Stimulated activated naive CD8-positive, alpha-beta T cell treated with anti-CD3 and anti-CD28 coated beads, Interleukin-15, Interleukin-2, amounts not matched to agents 100 U/mL and 50 U/mL, for 24 hours (primary cell): ENCODE measurements at regions not wholly inside any gene's neighbourhood (a gene's known extent, or its start where the extent isn't known, plus 50 kb on each side); places are given as distances from the start of the nearest gene placed in this dataset.
"Not testable (repeated sequence)": the region's sequence is repeated elsewhere in the genome, so short reads cannot be mapped to it uniquely, and the experiment has no call there.

Experiments
- ATAC-seq: fragments of 150-1000 bp; cut with Tn5 transposase; one replicate; pipeline ENCODE4 v1.10.0; 2021
- DNase-seq: peaks from one replicate; pipeline ENCODE4 v3.0.0; 2021

DNA sequence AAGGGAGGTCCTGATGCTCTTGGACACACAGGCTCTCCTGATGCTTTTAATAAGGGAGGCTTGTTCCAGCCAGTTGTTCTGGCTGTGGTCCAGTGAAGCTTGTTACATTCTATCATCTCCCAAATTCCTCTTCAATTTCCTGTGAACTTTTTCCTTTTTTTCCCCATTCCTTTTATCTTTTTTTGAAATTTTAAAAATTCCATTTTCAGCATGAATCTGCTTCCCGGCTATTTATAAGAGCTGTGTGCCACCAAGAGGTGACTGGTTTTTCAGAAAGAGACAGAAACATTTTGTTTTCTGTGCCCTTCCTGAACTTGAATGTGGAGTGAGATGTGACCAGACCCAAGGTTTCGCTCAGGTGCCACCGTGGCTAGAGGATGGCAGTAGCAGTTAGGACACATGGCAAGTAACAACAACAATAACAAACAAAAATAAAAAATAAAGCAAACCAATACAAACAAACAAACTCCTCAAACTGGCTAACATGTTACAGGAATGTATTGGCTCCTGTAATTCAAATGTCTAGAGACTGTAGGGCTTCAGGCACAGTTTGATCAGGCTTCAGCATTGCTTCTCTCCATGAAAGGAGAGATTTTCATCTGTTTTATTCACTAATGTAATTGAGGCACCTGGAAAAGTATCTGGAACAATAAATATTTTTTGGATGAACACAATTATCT is 121.1 kb downstream of the BOD1 start:
- no peak for DNase-seq
- ATAC-seq, result no peak

DNA sequence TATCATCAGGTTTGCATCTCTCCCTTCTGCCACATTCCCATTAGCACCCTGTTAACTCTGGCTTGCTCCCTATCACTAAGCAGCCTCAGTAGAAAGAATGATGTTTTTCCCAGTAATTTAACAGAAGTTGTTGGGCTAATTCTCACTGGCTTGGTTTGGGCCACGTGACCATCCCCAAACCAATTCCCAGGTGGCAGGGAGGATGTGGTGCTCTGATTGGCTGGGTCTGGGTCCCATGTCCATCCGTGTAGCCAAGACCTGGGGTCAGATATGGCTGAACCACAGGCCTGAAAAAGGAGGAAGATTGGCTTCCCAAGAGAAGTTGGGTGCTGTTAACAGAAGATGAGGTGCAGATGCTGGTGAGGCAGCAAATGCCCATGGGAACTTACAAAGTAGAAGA is 122.0 kb downstream of the BOD1 start:
- ATAC-seq (no peak), DNase-seq (no peak)

- ATAC-seq (no peak), DNase-seq (no peak)
These were observed 122.6 kb downstream of the BOD1 start for GRCh38 chr5:173493846-173494245.

DNA sequence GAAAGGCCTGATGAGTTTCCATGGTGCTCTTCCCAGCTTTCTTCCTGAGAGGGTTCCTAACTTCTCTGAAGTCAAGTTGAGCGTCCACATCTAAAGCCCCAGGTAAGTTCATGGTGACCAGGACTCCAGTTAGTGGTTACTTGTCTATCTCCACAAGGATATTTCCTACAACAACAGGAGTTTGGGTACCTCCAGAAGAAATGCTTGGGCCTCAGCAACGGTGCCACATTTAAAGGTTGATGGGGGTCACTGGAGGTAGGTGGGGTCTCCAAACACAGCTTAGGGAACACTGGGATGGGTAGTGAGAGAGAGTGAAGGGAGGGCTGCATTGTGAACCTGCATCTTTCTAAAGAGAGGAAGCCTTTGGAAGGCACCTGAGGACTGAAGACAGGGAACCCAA is 123.4 kb downstream of the BOD1 start:
- no peak for DNase-seq
- no peak for ATAC-seq

DNA sequence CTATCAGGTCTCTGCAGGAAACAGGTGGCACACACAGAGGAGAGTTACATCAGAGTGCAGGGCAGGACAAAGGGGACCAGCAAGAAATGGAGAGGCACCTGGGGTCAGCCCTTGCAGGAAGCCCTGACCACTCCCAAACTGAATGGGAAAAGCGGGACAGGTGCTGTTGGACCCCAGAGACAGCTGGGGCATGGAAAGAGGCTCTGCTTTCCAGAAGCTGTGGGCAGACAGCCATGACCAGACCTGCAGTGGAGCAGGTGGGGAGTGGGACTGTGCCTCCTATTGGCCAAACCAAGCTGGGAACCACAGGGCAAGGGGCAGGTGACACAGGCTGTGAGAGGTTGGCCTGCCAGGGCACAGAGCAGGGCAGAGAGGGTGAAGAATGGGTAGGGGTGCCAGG is 125.8 kb downstream of the BOD1 start:
- DNase-seq (no peak), ATAC-seq (no peak)

GRCh38 chr5:173488144-173488543 is 128.3 kb downstream of the BOD1 start:
- DNase-seq (no peak), ATAC-seq (no peak)

GRCh38 chr5:173487300-173487699 is 129.2 kb downstream of the BOD1 start:
- ATAC-seq, result no peak
- no peak for DNase-seq

DNA sequence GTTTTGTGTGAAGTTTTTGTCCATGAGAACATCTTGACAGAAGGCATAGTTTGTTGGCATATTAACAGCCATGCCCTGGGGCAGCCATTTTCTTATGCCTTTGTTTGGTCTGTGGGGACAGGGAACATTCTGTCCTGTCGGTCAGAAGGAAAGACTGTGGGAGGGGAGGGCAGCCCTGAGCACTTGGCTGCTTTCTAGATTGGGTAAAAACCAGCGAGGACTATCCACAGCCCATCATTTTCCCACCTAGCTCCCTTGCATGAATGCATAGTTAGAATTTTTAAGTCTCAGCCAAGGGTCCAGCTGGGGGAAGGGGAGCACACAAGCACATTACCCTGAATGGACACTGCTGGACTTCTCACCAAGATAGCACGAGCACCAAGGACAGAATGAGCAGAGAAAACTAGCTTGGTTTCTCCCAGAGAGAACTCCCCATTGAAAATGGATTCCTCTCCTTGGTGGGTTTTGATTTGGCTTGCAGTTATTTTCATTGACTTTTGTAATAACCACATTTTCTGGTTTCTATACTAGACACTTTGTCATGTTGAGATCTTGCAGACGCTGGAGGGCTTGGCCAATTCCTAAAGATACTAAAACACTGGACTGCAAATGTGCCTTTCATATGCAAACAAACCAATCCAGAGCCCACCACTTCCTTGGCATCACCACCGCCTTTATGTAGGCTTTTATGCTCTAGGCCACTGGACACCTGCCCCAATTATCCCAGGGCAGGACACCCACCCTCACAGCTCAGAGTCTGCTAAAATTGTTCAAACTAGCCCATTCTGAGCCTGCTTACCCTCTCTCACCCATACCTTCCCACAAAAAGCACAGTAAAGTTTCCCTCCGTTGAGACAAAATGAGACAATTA is 129.9 kb downstream of the BOD1 start:
- DNase-seq (no peak), ATAC-seq (no peak)

DNA sequence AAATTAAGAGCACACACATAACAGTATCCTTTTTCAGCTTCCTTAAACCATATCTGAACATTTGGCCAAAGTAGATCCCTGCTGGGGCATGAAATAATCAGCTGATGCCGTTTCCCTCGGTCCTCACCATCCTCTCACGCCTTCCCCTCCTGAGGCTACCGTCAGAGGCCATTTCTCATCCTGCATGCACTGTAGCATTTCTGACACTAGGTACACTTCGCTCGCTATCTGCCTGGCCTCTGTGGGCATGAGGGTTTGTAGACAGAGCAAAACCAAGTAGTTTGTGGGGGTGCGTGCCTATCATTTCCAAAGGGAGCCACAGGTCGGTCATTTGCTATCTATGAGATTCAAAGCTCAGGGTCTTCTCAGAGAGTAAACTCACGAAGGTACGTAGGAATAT is 131.9 kb downstream of the BOD1 start:
- ATAC-seq (no peak), DNase-seq (no peak)

DNA sequence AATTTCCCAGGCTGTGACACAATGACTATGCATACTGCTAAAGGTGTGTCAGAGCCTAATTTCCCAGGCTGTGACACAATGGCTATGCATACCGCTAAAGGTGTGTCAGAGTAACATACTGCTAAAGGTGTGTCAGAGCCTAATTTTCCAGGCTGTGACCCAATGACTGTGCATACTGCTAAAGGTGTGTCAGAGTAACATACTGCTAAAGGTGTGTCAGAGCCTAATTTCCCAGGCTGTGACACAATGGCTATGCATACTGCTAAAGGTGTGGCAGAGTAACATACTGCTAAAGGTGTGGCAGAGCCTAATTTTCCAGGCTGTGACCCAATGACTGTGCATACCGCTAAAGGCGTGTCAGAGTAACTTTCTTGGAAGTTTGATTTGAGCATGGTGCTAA is 132.9 kb downstream of the BOD1 start:
- DNase-seq, ATAC-seq: not testable (repeated sequence)

DNA sequence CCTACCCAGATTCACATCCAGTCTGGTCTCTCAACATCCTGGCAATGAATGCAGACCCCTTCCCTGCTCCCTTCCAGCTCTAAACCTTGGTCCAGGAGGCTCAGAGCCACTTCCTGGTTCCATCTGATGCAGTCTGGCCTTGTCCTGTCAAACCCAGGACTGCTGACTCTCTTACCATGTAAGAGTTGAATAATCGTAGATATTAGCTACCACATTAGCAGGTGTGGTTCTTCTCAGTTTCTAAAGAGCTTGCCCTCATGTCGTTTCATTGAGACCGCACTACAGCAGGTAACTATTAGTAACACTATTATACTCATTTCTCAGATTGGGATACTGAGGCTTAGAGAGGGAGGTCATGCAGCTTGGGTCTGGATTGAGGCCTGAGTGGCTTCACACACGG is 133.3 kb downstream of the BOD1 start:
- ATAC-seq (no peak), DNase-seq (no peak)

GRCh38 chr5:173481821-173482220 is 134.6 kb downstream of the BOD1 start:
- ATAC-seq (no peak), DNase-seq (no peak)

- ATAC-seq (no peak), DNase-seq (no peak)
These were observed 135.6 kb downstream of the BOD1 start for GRCh38 chr5:173480896-173481295.

- no peak for ATAC-seq
These were observed 136.7 kb downstream of the BOD1 start for GRCh38 chr5:173479711-173480110.

DNA sequence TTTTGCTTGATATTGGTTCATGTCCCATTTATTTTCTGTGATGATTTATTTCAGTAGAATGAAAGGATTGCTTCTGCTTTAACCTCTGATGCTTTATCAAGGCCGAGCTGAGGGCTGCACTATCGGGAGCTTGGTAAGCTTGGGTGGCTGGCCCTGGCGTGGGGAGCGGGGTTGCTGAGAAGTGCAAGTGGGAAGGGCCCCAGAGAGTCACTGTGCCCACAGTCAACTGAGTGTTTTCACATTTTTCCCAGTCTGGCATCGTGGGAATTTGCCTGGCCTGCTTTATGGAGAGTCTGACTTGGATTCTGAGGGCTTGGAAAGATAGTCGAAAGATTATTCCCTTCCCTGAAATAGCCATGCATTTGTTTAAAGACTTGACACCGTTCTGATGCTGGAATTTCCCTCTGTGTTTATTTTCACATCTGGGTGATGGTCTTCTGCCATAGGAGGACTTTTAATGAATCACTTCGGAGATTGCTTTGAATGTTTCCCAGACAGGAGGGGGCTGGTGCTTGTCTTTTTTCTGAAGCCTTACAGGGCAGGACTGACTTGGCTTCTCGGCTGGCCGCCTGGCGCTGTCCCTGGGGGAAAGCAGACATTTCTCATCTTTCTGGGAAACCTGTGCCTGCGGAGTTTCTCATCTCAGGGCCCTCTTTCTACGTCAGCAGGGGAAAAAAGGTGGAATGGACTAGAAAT is 139.0 kb downstream of the BOD1 start:
- ATAC-seq (no peak), DNase-seq (no peak)

More at GRCh38 chr5:173479711-173480110, 136.7 kb downstream of the BOD1 start:
- no peak for DNase-seq

- peak; percentile 19 for ATAC-seq
- no peak for DNase-seq
These were observed 140.7 kb downstream of the BOD1 start for GRCh38 chr5:173475780-173476179.

GRCh38 chr5:173474881-173475287 is 141.6 kb downstream of the BOD1 start:
- no peak for DNase-seq
- ATAC-seq, result no peak

GRCh38 chr5:173473288-173473687 is 143.2 kb downstream of the BOD1 start:
- ATAC-seq, result no peak
- DNase-seq, result no peak

DNA sequence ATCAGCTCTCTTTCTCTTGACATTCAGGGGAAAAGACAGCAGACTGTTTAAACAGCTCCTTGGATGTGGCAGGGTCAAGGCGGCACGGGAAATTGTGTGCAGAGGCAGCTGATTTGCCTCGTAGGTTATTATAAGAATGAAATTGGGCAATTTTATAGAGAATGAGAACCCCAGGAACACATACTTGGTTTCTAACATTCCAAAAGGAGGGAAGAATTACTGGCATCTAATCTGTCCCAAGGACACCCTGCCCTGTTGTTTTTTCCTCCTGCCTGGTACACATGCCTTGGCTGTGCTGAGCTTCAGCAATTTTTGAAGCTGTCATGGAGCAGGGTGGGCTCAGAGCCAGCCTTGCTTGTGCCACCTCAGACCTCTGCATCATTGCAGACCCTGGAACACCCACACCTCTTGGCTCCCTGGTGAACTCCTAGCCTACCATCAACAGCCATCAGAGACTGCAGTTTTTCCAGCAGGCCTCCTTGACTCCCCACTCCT is 143.6 kb downstream of the BOD1 start:
- DNase-seq, result no peak
- no peak for ATAC-seq

GRCh38 chr5:173472164-173472563 is 143.9 kb upstream of the STC2 start:
- DNase-seq (no peak), ATAC-seq (no peak)

- ATAC-seq (no peak), DNase-seq (no peak)
These were observed 140.6 kb upstream of the STC2 start for GRCh38 chr5:173468821-173469251.

GRCh38 chr5:173466227-173466626 is 138.0 kb upstream of the STC2 start:
- ATAC-seq, result no peak
- no peak for DNase-seq

DNA sequence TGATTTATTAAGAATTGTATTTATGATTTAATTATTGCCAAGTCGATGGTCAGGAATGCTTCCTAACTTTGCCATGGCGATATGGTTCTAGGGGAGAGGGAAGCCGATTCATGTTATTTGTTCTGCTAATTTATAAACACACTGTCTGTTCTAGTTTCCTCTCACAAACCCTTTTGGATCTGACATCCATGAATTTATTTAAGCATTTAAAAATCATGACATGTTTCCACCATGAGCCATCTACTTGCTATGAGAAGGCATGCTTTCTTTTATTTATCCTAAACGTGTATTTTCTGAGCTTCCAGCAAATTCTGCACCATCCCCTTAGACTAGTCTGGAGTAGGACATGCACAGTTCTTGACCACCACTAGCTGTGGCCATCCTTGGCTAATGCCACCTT is 136.6 kb upstream of the STC2 start:
- DNase-seq, result no peak
- no peak for ATAC-seq
